ENCODE measurements at regions not wholly inside any gene's neighbourhood (a gene's known extent, or its start where the extent isn't known, plus 50 kb on each side); places are given as distances from the start of the nearest gene placed in this dataset.

- TF ChIP-seq LCORL (IDR thresholded peaks at IDR 0.05) = no peak
- TF ChIP-seq LCORL (CRISPR knock-in tag; IDR thresholded peaks at IDR 0.05) = no peak
- no peak for TF ChIP-seq ZFP82 (CRISPR knock-in tag; IDR thresholded peaks at IDR 0.05; ENCODE audit: borderline replicate concordance)
Measured at GRCh38 chr15:96119734-96120133, 210.8 kb upstream of the NR2F2 start (continued).

- Histone ChIP-seq H3K4me2 (ENCODE audit: low read depth, low read length) (no peak overlapping the region), H4K20me1 (ENCODE audit: insufficient read depth, low read length) (no peaks in the 10 kb centered on the region), H3K79me2 (ENCODE audit: insufficient read depth, low read length) (no peaks in the 10 kb centered on the region), H3K27ac (ENCODE audit: extremely low read length, insufficient read depth, low read length) (no peak overlapping the region), H3K4me1 (ENCODE audit: insufficient read depth, low read length) (peaks cover 39% of the 10 kb centered on the region), H3K36me3 (replicated peaks in 1 of 2; ENCODE audit: control insufficient read depth in 1 of 2, insufficient read depth in 2 of 2, low read length in 2 of 2) (no peaks in the 10 kb centered on the region), H3K4me3 (replicated peaks in 1 of 3; ENCODE audit: insufficient read depth in 1 of 3, low read depth in 2 of 3, low read length in 3 of 3) (no peak overlapping the region), H2AFZ (ENCODE audit: low read length) (no peak overlapping the region), H3K27me3 (ENCODE audit: control insufficient read depth in 1 of 2, insufficient read depth in 2 of 2, low read length in 2 of 2) (no peaks in the 10 kb centered on the region), H3K9ac (ENCODE audit: insufficient read depth, low read depth, low read length) (no peak overlapping the region), H3K9me3 (ENCODE audit: low read length) (no peaks in the 10 kb centered on the region)
- FAIRE-seq (no peak), DNase-seq (ENCODE audit: low spot score) (no peak), ATAC-seq (no peak)
- intact Hi-C loops (cut with micrococcal nuclease; ENCODE audit: unreplicated experiment) (loop anchor here (5.0 kb wide), 1 partner anchor 51 kb away; no protein-coding TSS in a partner anchor), in situ Hi-C loops (cut with HindIII; ENCODE audit: extremely low pct_ligation_motif_present, low pct_unique_long_range_greater_than_20kb) (no loop called here)
- ChIA-PET POLR2A (no interaction called here), CTCF (ENCODE audit: low intra/inter-chr PET ratio, low total read pairs) (no interaction called here)
- BruUV-seq (replicated peaks) = no TSS peak
- 95% methylated on average over 12 of the region's 12 CpGs for WGBS (ENCODE audit: low lambda C conversion rate)
- TF ChIP-seq PLRG1 (conservative IDR thresholded peaks at IDR 0.05) = no peak
- TF ChIP-seq ELF4 (CRISPR knock-in tag; IDR thresholded peaks at IDR 0.05; ENCODE audit: borderline replicate concordance) = no peak
- TF ChIP-seq ZFY (CRISPR knock-in tag; IDR thresholded peaks at IDR 0.05) = no peak
- no peak for TF ChIP-seq AKNA (CRISPR knock-in tag; IDR thresholded peaks at IDR 0.05; ENCODE audit: borderline replicate concordance)
- no peak for TF ChIP-seq ZNF670 (CRISPR knock-in tag; IDR thresholded peaks at IDR 0.05; ENCODE audit: borderline replicate concordance)
- TF ChIP-seq GABPA (IDR thresholded peaks at IDR 0.05; ENCODE audit: low read depth, low read length) = no peak
- no peak for TF ChIP-seq GABPA (CRISPR knock-in tag; IDR thresholded peaks at IDR 0.05; ENCODE audit: low read depth)
- no peak for TF ChIP-seq KLF6 (CRISPR knock-in tag; IDR thresholded peaks at IDR 0.05)
- no peak for TF ChIP-seq ZNF460 (CRISPR knock-in tag; IDR thresholded peaks at IDR 0.05; ENCODE audit: borderline replicate concordance)
- TF ChIP-seq ZNF567 (CRISPR knock-in tag; IDR thresholded peaks at IDR 0.05; ENCODE audit: borderline replicate concordance) = no peak
- TF ChIP-seq E2F2 (CRISPR knock-in tag; IDR thresholded peaks at IDR 0.05; ENCODE audit: borderline replicate concordance) = no peak
- no peak for TF ChIP-seq BRF2 (CRISPR knock-in tag; IDR thresholded peaks at IDR 0.05)
- TF ChIP-seq ONECUT2 (CRISPR knock-in tag; IDR thresholded peaks at IDR 0.05) = no peak
- no peak for TF ChIP-seq DDIT3 (CRISPR knock-in tag; IDR thresholded peaks at IDR 0.05)
Measured at GRCh38 chr15:96121086-96121920, 209.2 kb upstream of the NR2F2 start.
